Neural crest cell (in vitro differentiated cells): ENCODE measurements at regions not wholly inside any gene's neighbourhood (a gene's known extent, or its start where the extent isn't known, plus 50 kb on each side); places are given as distances from the start of the nearest gene placed in this dataset.

Experiments used
- DNase-seq: peaks from one replicate; pipeline ENCODE4 v3.0.0; 2021; ENCODE audit warnings: low read depth, mixed read lengths, low spot score
- H3K27ac Mint-ChIP-seq: one replicate; pipeline ENCODE4 v1.8.0; 2021; ENCODE audit warnings: mild to moderate bottlenecking, mixed read lengths; ENCODE audit not compliant: unreplicated experiment
- H3K27me3 Mint-ChIP-seq: 2 replicates; pipeline ENCODE4 v1.8.0; 2021; ENCODE audit warnings: low read depth, mild to moderate bottlenecking, mixed read lengths
- H3K36me3 Mint-ChIP-seq: 2 replicates; pipeline ENCODE4 v1.8.0; 2021; ENCODE audit warnings: low read depth, mild to moderate bottlenecking, mixed read lengths
- H3K4me1 Mint-ChIP-seq: 2 replicates; pipeline ENCODE4 v1.8.0; 2021; ENCODE audit warnings: mixed read lengths
- H3K4me3 Mint-ChIP-seq: one replicate; pipeline ENCODE4 v1.8.0; 2021; ENCODE audit warnings: mild to moderate bottlenecking, mixed read lengths
- H3K9me3 Mint-ChIP-seq: 2 replicates; pipeline ENCODE4 v1.8.0; 2021; ENCODE audit warnings: mixed read lengths
- TF ChIP-seq, protein P1 (sequence below): fragments of 200-600 bp; sonication (generic); conservative IDR thresholded peaks from 2 replicates; pipeline ENCODE4 v1.5.0; 2021; ENCODE audit warnings: antibody characterized with exemption, mild to moderate bottlenecking

- Mint-ChIP-seq H3K27me3 (no peaks in the 10 kb centered on the region), H3K4me3 (no peak overlapping the region), H3K9me3 (peaks cover 4% of the 10 kb centered on the region), H3K27ac (no peak overlapping the region), H3K4me1 (no peaks in the 10 kb centered on the region), H3K36me3 (no peaks in the 10 kb centered on the region)
- DNase-seq: no peak
- TF ChIP-seq, protein P1, sequence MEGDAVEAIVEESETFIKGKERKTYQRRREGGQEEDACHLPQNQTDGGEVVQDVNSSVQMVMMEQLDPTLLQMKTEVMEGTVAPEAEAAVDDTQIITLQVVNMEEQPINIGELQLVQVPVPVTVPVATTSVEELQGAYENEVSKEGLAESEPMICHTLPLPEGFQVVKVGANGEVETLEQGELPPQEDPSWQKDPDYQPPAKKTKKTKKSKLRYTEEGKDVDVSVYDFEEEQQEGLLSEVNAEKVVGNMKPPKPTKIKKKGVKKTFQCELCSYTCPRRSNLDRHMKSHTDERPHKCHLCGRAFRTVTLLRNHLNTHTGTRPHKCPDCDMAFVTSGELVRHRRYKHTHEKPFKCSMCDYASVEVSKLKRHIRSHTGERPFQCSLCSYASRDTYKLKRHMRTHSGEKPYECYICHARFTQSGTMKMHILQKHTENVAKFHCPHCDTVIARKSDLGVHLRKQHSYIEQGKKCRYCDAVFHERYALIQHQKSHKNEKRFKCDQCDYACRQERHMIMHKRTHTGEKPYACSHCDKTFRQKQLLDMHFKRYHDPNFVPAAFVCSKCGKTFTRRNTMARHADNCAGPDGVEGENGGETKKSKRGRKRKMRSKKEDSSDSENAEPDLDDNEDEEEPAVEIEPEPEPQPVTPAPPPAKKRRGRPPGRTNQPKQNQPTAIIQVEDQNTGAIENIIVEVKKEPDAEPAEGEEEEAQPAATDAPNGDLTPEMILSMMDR: no peak
Measured at GRCh38 chr3:15892311-15893227, 94.8 kb upstream of the ANKRD28 start.

GRCh38 chr3:15894382-15894781, 96.6 kb upstream of the ANKRD28 start:
- Mint-ChIP-seq H3K27ac (no peak overlapping the region), H3K9me3 (no peaks in the 10 kb centered on the region), H3K36me3 (no peaks in the 10 kb centered on the region), H3K4me3 (no peak overlapping the region), H3K27me3 (no peaks in the 10 kb centered on the region), H3K4me1 (no peaks in the 10 kb centered on the region)
- TF ChIP-seq, protein P1: no peak
- no peak for DNase-seq

DNA sequence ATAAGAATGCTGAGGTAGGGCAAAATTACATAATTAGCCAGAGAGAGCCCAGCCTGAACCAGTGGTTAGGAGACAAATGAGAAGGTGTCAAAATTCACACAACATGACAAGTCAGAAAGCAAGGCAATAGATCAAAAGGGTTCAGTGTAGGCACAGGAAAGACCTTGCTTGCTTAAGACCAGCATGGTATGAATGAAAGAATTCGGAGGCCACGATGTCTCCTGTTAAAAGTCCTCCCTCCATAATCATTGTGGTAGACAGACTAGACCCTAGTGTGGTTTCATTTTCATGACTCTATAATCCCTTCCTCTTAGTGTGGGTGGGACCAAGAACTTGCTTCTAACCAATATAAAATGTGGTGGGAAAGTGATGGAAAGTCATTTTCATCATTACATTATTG, 98.7 kb upstream of the ANKRD28 start:
- DNase-seq: no peak
- Mint-ChIP-seq H3K4me1 (no peaks in the 10 kb centered on the region), H3K9me3 (no peaks in the 10 kb centered on the region), H3K4me3 (no peak overlapping the region), H3K27ac (no peak overlapping the region), H3K27me3 (no peaks in the 10 kb centered on the region), H3K36me3 (no peaks in the 10 kb centered on the region)
- TF ChIP-seq, protein P1: no peak

DNA sequence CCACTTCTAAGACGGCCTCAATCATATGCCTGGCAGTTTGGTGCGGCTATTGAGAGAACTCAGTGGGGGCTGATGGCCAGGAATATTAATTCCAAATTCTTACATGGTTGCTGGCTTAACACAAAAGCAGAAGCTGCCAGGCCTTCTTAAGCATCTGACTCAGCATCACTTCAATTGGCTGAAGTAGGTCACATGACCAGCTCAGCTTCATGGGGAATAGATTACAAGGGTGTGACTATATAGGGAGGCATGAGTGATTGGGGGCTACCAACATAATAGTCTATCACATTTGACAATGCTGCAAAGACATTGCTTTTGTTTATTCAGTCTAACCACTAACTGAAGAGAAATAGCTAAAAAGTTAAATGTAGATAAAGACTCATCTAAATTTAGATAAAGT, 101.6 kb upstream of the ANKRD28 start:
- no peak for DNase-seq
- no peaks in the 10 kb centered on the region for H3K36me3 Mint-ChIP-seq
- no peaks in the 10 kb centered on the region for H3K27me3 Mint-ChIP-seq
- H3K4me1 Mint-ChIP-seq: no peaks in the 10 kb centered on the region
- TF ChIP-seq, protein P1: no peak
- no peaks in the 10 kb centered on the region for H3K9me3 Mint-ChIP-seq
- H3K27ac Mint-ChIP-seq: no peak overlapping the region
- no peak overlapping the region for H3K4me3 Mint-ChIP-seq

GRCh38 chr3:15903164-15903563, 105.4 kb upstream of the ANKRD28 start:
- Mint-ChIP-seq H3K4me1 (no peaks in the 10 kb centered on the region), H3K36me3 (no peaks in the 10 kb centered on the region), H3K4me3 (no peak overlapping the region), H3K9me3 (no peaks in the 10 kb centered on the region), H3K27me3 (no peaks in the 10 kb centered on the region), H3K27ac (no peak overlapping the region)
- DNase-seq: no peak
- TF ChIP-seq, protein P1: no peak
